GM12864 (cell line): ENCODE measurements at regions not wholly inside any gene's neighbourhood (a gene's known extent, or its start where the extent isn't known, plus 50 kb on each side); places are given as distances from the start of the nearest gene placed in this dataset.

ENCODE experiments used
- DNase-seq: peaks from one replicate; pipeline ENCODE4 v3.0.0-alpha.2; 2011; ENCODE audit warnings: low read depth
- H3K4me3 ChIP-seq: 2 replicates; pipeline ENCODE4 v1.5.1; 2011; ENCODE audit warnings: mild to moderate bottlenecking, low read depth, low read length, control low read depth
- CTCF ChIP-seq: IDR thresholded peaks from 2 replicates; pipeline ENCODE4 v1.5.1; 2011; ENCODE audit warnings: low read depth, mild to moderate bottlenecking, moderate library complexity, low read length, control low read depth, inconsistent platforms; ENCODE audit errors: missing control alignments

DNA sequence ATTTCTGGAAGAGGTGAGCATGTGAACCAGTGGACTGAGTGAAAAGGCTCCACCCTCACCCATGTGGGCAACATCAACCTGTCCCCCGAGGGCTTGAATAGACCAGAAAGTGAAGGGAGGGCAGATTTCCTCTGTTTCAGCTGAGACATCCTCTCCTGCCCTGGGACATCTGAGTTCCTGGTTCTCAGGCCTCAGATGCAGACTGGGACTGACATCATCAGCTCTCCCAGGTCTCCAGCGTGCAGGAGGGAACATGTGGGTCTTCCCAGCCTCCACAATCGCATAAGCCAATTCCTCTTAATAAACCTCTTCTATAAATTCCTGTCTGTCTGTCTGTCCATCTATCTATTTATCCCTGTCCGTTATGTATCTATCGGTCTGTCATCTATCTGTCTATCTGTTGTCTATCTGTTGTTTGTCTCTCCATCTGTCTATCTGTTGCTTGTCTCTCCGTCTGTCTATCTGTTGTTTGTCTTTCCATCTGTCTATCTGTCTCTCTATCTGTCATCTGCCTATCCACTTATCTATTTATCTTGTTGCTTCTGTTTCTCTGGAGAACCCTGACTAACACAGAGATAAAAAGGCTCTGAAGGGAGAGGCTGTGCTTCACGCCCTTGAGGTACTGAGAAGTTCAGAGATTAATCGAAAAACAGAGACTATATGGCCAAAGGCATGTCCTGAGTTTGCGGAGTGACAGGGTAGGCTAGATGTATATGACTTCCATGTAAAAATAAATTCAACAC, 140.3 kb upstream of the PFKP start:
- DNase-seq: no peak

GRCh38 chr10:2925631-2926030, 141.7 kb upstream of the PFKP start:
- H3K4me3 ChIP-seq: no peak overlapping the region
- TF ChIP-seq CTCF: no peak
- no peak for DNase-seq

More for the DNA sequence above, 140.3 kb upstream of the PFKP start:
- TF ChIP-seq CTCF: no peak
- no peak overlapping the region for H3K4me3 ChIP-seq

DNA sequence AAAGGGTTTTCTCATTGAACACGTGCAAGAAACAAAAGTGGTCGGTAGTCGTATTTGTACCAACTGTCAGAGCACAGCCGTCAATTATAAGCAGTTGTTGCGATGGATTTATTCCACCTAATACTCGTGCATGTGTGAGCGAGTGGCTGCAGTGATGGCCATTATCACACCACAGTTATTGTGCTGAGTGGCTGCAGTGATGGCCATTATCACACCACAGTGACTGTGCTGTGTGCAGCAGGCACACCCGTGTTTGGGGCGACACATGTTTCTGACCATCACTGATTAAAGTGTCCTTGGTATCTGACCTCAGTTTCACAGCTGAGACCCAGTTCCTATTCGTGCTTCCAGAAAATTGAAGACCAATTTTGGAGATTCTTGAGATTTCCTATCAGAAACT, 142.9 kb upstream of the PFKP start:
- DNase-seq: no peak
- no peak for TF ChIP-seq CTCF
- H3K4me3 ChIP-seq: no peak overlapping the region

- TF ChIP-seq CTCF: no peak
- DNase-seq: no peak
- H3K4me3 ChIP-seq: no peak overlapping the region
Measured at GRCh38 chr10:2921956-2922680, 145.2 kb upstream of the PFKP start.

- DNase-seq: no peak
- no peak for TF ChIP-seq CTCF
- no peak overlapping the region for H3K4me3 ChIP-seq
Measured at GRCh38 chr10:2920637-2921036, 146.7 kb upstream of the PFKP start.

- H3K4me3 ChIP-seq: no peak overlapping the region
- no peak for TF ChIP-seq CTCF
- no peak for DNase-seq
Measured at GRCh38 chr10:2920168-2920567, 147.2 kb upstream of the PFKP start.

DNA sequence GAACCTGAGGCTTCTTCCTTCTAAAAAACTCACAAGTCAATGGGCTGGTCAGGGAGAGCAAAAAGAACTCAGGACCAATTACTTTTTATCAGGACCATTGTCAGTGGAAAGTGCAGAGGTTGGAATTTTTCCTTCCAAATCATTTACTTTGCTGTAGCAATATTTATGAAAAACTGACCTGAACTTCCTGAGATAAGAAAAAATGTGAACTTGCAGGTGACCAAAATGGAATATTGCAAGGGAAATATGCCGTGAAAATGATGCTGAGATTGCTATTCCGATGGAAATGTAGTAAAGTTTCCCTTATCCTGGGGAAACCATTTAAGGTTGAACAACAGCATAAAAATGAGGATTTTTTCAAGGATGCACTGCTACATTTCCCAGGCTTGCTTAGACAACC, 148.3 kb upstream of the PFKP start:
- no peak for TF ChIP-seq CTCF
- H3K4me3 ChIP-seq: no peak overlapping the region
- DNase-seq: no peak
